Suppressor macrophage treated with lipopolysaccharide for 4 hours (primary cell): ENCODE measurements at regions not wholly inside any gene's neighbourhood (a gene's known extent, or its start where the extent isn't known, plus 50 kb on each side); places are given as distances from the start of the nearest gene placed in this dataset.
"Not testable (repeated sequence)": the region's sequence is repeated elsewhere in the genome, so short reads cannot be mapped to it uniquely, and the experiment has no call there.

ENCODE experiments used
- DNase-seq: peaks from one replicate; pipeline ENCODE4 v3.0.0-alpha.2; 2020

DNA sequence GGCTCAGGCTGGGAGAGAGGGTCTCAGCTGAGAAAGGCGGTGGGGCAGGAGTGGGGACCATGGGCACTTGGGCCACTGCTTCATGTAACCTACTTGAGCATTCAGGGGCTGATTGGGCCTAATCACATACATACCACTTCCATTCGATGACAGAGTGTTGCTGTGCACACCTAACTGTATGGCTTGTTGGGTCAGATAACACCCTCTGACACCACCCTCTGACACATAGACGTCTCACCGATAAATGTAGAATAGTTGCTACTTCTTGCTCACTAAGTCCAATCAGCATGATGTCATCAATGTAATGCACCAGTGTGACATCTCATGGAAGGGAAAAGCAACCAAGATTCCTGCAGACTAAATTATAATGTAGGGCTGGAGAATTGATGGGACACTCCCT lies 252.9 kb upstream of the SGCG start:
- not testable (repeated sequence) for DNase-seq

DNA sequence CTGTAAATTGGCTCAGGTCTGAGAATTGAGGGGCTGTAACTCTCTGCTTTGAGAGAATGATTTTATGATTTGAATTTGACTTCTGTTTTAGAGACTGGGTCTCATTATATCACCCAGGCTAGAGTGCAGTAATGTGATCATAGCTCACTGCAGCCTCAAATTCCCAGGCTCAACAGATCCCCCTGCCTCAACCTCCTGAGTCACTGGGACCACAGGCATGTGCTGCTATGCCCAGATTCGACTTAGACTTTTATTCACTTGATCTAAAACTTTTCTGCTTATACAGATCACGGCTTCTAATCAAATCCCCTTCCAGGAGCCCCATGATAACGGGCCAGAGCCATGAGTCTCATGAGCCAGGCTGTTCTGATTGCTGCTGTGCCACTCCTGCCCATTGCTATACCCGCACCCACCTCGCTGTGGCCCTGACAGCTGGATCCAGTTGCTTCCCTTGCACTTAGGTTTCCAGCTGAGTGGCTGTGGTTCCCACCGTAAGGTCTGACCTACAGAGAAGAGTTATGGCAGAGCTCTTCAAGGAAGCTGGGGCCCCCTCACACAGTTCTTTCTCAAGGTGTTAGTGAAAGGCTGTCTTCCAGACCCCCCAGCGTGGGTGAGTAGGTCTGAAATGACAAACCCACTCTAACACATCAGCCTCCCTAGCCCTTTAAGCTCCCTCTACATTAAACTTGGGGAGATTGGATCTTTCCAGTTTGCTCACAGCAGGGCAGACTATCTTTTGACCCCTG lies 251.2 kb upstream of the SGCG start:
- DNase-seq, result no peak

DNA sequence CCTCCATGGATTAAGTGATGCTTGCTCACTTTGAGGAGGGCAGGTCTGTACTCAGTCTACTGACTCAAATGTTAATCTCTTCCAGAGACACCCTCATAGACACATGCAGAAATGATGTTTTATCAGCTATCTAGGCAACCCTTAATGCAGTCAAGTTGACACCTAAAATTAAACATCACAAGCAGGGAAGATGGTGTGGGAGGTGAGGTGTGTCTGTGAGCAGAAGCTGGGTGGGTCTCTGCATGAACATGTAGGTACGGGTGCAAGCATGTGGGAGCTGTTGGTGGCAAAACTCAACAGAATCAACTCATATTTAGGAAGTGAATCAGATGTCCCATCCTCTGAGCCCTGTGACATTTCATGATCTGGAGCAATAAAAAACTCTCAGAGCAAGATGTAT lies 249.2 kb upstream of the SGCG start:
- no peak for DNase-seq

DNA sequence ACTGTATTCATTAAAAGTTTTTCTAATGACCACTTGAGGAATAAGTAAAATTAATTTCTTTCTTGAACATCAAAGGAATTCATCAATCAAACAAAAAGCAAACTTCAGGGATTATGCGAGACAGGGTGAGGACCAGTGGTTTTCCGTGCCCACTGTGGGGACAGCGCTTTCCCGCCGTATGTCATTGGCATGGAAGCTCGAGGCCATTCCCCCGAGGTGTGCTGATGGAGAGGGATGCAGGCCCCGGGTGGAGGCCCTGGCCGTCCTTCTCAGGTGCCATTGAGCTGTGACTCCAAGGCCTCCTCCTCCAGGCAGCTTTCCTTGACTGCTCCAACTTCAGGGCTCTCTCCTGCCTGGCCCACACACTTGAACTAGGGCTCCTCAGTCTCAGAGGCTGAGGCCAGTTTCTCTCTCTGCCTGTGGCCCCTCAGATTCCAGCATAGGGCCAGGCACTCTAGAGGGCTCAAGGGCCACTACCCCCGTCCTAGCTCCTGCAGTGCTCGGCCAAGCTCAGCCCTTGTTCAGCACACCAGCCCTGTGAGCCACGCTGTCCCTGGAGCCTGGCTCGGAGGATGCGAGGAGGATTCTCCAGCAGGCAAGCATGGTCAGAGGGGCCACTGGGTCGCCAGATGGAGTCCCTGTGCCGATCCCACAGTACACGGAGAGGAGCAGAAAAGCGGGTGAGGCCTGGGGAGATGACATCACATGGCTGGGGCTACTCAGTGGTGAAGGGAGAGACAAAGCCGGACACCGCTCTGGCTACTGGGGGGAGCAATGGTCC lies 248.0 kb upstream of the SGCG start:
- DNase-seq, result not testable (repeated sequence)

DNA sequence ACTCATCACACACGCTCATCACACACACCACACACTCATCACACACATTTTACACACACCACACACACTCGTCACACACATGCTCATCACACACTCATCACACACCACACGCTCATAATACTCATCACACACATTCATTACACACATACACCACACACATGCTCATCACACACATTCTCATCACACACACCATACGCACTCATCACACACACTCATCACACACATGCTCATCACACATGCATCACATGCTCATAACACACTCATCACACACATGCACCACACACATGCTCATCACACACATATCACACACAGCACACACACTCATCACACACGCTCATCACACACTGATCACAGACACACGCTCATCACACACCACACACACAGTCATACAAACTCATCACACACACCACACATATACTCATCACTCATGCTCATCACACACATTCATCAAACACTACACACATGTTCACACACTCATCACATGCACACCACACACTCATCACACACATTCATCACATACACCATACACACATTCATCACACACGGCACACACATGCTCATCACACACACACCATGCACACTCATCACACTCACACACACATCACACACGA lies 247.1 kb upstream of the SGCG start:
- no peak for DNase-seq

DNA sequence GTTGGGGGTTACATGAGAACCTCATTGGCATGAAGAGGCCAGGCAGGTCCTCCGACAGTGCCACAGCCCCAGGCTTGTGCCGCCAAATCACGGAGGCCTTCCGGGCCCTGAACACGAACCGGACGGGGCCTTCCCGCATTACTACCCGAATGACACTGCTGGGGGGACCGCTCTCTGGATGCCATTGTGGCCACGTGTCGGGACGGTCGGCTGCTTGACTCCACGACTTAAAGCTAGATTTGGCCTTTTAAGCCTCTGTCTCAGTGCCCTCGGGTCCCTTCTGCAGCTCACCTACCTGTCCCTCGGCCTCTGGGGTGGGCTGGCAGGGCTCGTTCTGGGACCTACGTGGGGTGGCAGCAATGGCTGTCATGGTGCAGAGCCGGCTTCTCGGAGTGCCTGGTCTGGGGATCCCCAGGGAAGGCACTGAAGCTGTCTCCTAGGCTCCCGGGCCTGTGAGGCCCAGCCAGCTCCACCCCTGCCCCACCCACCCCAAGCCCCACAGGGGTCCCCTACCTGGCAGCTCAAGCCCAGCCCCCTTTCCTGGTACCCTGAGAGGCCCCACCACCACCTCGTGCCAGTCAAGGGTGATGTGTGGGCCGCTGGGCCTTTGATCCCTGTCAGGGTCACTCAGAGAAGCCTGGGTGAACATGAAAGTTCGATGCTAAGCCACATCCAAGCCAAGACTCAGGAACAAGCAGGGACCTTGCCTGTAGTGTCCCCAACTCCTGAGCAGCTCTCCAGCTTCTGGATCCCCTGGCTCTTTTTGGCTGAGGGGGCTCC lies 245.8 kb upstream of the SGCG start:
- no peak for DNase-seq

DNA sequence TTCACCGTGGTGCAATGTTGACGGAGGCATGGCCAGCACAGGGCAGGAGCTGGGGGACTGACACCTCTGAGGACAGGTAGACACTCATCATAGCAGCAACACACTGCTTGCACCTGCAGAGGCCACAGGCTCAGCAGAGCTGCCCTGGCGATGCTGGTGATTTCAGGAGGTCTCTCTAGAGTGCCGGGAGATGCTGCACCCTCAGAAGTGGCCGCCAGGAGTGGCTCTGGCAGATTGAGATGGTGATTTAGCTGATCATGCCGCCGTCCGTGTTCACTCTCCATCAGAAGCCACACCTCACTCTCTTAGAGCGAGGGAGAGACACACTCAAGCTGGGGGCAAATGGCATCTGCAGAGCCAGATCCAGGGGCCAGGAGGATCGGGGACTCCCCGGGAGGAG lies 244.6 kb upstream of the SGCG start:
- DNase-seq, result no peak

DNA sequence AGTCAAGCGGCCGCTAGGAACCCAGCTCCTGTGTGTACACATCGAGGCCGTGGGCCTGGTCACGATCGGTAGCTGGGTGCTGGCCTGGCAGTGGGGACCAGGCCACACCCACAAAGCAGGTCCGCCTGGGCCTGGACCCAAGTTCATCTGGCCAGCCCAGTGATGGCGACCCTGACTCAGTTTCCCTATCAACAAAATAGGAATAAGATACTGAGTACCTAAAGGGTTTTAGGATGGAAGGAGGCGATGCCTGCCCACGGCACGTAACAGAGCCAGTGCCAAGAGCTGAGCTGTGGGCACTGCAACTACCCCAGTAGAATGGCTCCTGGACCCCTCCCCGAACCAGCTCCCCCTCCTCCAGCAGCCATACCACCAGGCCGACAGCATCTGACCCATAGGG lies 243.5 kb upstream of the SGCG start:
- DNase-seq, result no peak

DNA sequence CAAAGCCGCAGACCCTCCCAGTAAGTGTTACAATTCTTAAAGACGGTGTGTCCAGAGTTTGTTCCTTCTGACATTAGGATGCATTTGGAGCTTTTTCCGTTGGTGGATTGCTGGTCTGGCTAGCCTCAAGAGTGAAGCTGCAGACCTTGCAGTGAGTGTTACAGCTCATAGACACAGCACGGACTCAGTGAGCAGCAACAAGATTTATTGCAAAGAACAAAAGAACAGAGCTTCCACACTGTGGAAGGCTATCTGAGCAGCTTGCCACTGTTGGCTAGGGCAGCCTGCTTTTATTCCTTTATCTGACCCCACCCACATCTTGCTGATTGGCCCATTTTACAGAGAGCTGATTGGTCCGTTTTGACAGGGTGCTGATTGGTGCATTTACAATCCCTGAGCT lies 242.8 kb upstream of the SGCG start:
- DNase-seq, result no peak

DNA sequence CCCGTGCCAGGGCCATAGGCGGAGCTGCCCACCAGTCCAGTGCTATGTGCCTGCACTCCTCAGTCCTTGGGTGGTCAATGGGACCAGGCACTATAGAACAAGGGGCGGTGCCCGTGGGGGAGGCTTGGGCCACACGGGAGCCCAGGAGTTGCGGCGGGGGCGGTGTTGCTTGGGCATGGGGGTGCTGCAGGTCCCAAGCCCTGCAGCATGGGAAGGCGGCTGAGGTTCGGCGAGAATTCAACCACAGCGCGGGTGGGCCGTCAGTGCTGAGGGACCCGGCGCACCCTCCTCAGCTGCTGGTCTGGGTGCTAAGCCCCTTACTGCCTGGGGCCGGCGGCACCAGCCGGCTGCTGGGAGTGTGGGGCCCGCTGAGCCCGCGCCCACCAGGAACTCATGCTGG lies 242.2 kb upstream of the SGCG start:
- DNase-seq, result no peak

DNA sequence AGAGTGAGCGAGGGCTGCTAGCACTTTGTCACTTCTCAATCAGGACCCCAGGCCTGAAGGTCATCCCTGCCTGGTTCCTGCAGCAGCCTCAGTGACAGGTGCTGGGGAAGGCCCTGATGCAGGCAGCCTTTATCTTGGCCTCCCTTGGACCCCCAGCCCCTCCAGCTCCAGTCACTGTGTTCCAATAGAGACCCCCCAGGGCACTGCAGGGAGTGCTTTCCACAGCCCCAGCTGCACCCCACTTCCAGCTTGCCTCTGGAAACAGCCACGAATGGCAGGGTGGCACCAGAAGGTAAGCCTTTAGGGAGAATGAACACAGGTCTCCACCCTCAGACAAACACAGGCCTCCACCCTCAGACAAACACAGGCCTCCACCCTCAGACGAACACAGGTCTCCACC lies 241.6 kb upstream of the SGCG start:
- DNase-seq, result no peak

DNA sequence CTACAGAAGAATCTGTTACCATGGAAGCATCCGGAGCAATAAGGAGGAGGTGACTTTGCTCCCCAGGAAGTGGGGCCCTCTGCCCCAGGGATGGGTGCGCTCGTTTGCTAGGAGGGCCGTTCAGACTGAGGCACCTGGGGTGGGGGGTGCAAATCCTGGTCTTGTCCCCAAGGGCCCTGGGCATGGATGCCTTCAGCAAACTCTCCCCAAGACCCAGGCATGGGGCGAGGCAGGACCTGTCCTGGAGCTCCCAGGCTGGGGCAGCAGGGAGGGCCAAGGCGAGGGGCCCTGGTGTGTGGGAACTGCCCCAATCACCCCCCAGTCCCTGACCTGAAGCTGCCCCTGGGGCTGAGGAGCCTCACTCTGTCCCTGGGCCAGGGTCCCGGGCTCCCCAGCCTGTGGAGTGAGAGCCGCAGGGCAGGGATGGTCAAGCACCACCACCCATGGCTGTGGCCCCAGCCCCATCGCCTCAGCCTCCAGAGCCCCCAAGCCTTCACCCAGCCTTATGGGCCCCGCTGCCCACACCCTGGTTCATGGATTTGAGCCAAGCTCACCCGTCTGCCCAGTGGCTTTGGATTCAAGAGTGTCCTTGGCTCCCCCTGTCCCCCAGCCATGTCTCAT lies 240.6 kb upstream of the SGCG start:
- DNase-seq, result no peak

DNA sequence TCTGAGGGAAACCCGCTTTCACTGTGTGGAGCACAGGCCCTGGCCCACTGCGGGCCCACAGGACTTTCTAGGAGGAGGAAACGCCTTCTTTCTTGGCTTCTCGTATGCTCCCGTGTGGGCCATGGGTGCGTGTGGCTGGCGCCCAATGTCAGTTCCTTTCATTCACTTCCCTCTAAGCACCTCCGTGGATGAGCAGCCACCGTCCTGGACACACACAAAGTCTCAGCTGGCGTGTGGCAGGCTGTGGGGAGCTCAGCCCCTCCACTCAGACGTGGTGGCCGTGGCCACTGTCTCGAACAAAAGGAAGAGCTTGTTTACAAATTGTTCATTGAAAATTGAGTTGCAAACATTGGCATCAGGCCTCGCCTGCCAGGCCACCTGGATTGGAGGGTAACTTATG lies 240.0 kb upstream of the SGCG start:
- no peak for DNase-seq

DNA sequence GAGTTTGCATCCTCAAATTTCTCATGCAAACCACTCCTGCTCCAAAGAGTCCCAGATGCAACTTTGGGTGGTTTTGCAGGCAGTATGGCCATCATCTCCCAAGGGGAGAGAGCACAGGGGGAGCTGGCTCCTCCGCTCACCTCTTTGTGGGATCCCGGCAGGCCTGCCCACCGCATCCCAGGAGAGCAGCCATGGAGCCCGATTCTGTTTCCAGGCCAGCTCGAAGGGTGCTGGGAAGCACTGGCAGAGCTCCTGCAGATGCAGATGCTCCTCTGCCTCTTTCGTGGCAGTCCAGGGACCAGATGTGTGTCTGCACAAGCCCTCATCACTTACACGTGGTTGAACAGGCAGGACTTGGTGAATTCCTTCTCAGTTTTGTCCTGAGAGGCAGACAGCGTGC lies 239.3 kb upstream of the SGCG start:
- not testable (repeated sequence) for DNase-seq

DNA sequence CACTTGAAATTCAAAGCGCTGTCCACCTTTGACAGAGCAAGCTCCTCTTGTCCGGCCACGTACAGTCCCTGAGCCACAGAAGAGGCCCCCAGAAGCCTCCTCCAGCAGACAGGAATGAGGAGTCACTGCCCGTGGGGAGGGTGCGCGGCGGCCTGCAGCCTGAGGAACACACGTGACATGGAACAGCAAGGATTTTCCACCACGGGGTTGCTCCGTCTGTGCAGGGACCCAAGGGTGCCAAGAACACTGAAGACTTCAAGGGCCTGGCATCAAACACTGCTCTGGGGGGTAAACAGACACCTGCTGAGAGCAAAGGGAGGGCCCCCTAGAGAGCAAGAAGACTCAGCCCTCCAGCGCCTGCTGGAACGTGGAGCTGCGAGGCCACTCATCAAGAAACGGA lies 237.9 kb upstream of the SGCG start:
- DNase-seq, result not testable (repeated sequence)

DNA sequence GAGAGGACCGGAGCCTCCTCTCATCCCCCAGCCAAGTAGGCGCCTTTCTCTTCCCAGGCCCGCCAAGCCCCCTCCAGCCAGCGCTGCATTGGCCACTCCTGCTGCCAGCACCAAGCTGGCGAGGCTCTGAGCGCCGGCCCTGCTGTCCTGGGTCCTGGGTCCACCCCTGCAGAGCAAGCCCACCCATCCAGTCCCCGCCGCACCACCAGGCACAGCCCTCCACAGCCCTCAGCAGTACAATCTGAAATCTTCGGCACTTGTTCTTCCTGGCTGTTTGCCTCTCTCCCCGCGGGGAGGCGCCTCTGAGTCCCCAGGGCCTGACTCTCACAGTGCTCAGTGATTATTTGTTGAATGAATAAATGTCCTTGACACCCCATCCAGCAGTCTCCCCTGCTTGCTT lies 236.4 kb upstream of the SGCG start:
- DNase-seq, result no peak

DNA sequence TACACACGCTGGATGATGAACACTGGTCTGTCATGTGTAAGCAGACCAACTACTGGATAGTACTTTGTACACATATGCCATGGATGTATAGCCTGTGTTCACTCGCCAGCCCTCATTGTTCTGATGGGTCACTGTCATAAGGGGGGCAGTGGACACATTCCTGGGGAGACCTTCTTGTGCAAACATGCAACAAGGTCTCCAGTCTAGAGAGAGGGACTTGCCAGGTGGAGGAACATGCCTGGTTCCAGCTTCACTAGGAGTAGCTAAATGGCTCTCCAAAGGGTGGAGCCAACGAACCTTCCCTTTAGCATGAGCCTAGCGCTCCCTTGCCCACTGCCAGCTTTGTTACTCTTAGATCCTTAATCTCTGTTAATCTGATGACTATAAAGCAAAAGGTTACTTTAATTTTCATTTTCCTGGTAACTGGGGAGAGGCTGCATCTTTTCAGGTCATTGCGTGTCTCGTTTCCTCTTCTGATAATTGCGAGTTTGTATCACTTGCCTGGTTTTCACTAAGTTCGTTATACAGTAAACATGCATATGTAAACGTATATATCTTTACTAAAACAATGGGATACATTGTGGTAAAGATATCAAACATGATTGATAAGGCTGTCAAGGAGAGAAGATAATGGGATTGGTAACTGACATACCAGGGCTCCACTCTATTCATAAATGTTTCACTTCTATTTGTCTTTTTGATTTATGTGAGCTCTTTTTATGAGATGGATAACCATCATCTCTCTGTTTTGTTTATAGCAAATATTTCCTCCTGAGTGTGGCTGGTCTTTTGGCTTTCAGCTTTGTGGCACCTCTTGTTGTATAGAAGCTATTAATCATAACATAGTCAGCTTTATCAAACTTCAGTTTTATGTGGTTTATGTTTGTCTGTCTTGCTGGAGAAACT lies 235.2 kb upstream of the SGCG start:
- no peak for DNase-seq

DNA sequence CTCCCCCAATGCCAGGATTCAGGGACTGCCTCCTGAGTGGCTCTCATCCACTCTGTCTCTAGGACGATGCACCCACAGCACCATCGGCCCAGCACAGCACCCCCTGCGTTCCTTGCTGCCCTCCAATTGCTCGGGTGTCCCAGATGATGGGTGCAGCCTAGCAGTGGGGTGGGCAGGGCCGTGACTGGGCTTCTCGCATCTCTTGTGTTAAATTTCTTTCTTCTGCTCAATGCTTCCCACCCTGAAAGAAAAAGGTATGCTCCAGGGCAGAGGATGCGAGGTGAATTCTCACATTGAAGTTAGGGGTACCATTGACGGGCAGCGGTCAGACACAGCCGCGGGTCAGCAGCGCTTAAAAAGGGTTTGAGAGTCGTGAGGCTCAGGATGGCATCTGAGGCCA lies 232.4 kb upstream of the SGCG start:
- no peak for DNase-seq

DNA sequence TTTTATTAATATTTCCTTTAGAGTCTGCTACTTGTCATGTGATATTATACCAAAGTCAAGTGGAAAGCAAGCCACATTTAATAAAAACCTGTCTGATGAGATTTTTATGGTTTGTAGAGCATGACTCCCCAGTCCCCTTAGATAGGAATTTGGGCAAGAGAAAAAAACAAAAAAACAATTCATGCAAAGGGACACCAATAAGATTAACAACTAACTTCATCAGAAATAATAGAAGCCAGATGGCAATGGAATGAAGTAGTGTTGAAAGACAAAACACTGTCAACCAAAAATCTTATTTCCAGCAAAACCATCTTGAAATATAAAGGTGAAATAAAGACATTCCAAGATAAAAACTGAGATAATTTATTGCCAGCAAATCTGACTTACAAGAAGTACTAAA lies 228.8 kb upstream of the SGCG start:
- not testable (repeated sequence) for DNase-seq

DNA sequence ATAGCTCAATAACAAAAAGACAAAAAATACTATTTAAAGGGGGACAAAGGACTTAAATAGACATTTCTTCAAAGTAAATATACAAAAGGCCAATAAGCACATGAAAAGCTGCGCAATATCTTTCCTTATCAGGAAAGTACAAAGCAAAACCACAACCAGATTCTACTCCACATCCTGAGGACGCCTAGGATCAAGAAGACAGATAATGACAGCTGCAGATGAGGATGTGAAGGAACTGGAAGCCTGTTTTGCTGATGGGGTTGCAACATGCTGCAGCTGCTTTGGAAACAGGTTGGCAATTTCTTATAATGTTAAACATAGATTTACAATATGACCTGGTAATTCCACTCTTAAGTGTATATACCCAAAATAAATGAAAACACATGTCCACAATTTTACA lies 225.6 kb upstream of the SGCG start:
- DNase-seq, result not testable (repeated sequence)

DNA sequence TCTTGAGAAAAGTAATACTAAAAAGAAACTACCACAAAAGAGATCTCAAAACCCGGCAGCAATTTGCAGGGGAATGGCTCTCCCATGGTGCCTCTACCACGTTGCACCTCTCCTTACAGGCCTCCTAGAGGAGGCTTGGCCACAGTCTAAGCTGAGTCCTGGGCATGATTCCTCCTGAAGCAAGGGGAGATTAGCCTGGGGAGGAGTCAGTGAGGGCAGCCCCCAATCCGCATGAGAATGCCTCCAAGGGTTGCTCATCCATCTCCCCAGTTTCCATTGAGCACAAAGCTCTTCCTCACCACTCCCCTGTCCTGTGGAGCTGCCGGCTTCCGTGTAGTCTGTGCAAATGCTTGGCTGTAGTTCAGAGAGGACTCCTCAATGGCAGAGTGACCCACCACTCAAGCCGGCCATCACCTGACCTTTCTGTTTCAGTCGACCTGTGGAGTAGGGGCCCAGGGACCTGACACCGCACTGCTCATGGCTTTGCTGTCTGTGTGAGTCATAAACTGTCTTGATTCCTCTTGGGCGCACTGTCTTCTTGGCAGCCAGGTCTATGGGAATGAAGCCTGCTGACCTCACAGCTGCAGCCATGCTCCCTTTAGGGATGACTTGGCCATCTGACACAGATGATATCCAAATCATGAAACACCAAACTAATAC lies 224.2 kb upstream of the SGCG start:
- not testable (repeated sequence) for DNase-seq
